ENCODE measurements at regions not wholly inside any gene's neighbourhood (a gene's known extent, or its start where the extent isn't known, plus 50 kb on each side); places are given as distances from the start of the nearest gene placed in this dataset.

DNA sequence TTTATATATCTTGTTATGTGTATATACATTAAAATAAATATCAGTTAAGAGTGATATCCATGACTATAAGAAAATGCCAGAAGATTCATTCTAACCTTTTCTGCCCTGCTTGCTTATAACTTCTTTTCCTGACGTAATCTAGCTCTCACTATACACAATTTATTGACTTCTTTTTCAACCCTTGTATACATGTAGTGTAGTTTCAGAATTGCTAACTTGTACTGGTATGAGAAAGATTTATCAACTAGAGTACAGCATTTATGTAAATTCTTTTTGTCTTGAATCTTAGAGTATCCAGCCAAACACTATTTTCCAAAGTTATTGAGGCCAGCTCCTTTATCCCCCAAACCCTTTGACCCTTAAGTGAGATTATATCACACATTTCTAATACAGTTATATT, 798.0 kb upstream of the RAB6C start:
- H3K4me3 ChIP-seq (ENCODE audit: low read depth, low read length), result no peak overlapping the region
- H3K4me2 ChIP-seq (ENCODE audit: low read length), result no peak overlapping the region
- H2AFZ ChIP-seq, result no peak overlapping the region
- no peak overlapping the region for H3K27ac ChIP-seq
- no peaks in the 10 kb centered on the region for H3K36me3 ChIP-seq (ENCODE audit: control insufficient read depth, insufficient read depth, low read length)
- H3K4me1 ChIP-seq, result no peaks in the 10 kb centered on the region
- no peaks in the 10 kb centered on the region for H3K79me2 ChIP-seq
- no peak overlapping the region for H3K9ac ChIP-seq
- H3K9me3 ChIP-seq (ENCODE audit: control insufficient read depth, low read length), result no peaks in the 10 kb centered on the region
- no peaks in the 10 kb centered on the region for H3K27me3 ChIP-seq (ENCODE audit: control insufficient read depth, insufficient read depth, low read length)
- TF ChIP-seq, protein P1, sequence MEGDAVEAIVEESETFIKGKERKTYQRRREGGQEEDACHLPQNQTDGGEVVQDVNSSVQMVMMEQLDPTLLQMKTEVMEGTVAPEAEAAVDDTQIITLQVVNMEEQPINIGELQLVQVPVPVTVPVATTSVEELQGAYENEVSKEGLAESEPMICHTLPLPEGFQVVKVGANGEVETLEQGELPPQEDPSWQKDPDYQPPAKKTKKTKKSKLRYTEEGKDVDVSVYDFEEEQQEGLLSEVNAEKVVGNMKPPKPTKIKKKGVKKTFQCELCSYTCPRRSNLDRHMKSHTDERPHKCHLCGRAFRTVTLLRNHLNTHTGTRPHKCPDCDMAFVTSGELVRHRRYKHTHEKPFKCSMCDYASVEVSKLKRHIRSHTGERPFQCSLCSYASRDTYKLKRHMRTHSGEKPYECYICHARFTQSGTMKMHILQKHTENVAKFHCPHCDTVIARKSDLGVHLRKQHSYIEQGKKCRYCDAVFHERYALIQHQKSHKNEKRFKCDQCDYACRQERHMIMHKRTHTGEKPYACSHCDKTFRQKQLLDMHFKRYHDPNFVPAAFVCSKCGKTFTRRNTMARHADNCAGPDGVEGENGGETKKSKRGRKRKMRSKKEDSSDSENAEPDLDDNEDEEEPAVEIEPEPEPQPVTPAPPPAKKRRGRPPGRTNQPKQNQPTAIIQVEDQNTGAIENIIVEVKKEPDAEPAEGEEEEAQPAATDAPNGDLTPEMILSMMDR (IDR thresholded peaks at IDR 0.05), result no peak

DNA sequence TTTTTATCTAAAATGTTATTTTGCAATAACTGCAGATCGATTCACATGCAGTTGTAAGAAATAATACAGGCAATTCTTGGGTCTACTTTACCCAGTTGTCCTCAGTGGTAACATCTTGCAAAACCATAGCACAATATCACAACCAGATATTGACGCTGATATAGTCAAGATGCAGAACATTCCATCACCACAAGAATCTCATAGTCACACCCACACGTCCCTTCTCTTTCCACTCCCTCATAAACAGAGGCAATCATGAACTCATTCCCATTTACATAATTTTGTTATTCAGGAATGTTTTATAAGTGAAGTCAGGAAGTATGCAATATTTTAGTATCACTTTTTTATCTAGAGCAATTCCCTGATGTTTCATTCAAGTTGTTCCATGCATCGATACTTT, 797.5 kb upstream of the RAB6C start:
- TF ChIP-seq, protein P1 (IDR thresholded peaks at IDR 0.05), result no peak
- H3K9me3 ChIP-seq (ENCODE audit: control insufficient read depth, low read length), result no peaks in the 10 kb centered on the region
- H3K79me2 ChIP-seq, result no peaks in the 10 kb centered on the region
- no peak overlapping the region for H3K9ac ChIP-seq
- no peaks in the 10 kb centered on the region for H3K36me3 ChIP-seq (ENCODE audit: control insufficient read depth, insufficient read depth, low read length)
- no peak overlapping the region for H2AFZ ChIP-seq
- H3K4me1 ChIP-seq, result no peaks in the 10 kb centered on the region
- H3K4me2 ChIP-seq (ENCODE audit: low read length), result no peak overlapping the region
- H3K27me3 ChIP-seq (ENCODE audit: control insufficient read depth, insufficient read depth, low read length), result no peaks in the 10 kb centered on the region
- no peak overlapping the region for H3K27ac ChIP-seq
- no peak overlapping the region for H3K4me3 ChIP-seq (ENCODE audit: low read depth, low read length)

DNA sequence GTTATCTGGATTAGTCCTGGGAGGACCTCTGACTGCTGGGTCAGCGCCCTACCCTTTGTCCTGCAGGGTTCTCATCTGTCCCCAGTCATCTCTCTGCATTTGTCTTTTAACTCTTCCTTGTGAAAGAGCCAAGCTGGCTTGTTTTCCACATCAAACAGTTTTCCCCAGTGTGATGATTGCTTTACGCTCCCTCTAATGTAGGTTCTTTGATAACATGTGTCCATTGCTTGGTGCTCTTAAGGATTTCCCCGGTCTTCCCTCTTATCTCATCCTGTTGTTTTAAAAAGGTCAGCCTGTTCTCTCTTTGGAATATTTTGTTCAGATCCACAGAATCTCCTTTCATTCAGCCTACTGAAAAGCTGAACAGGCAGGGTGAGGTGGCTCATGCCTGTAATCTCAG, 792.1 kb upstream of the RAB6C start:
- no peak overlapping the region for H3K9ac ChIP-seq
- TF ChIP-seq, protein P1 (IDR thresholded peaks at IDR 0.05), result no peak
- H3K4me3 ChIP-seq (ENCODE audit: low read depth, low read length), result no peak overlapping the region
- H3K27me3 ChIP-seq (ENCODE audit: control insufficient read depth, insufficient read depth, low read length), result no peaks in the 10 kb centered on the region
- no peak overlapping the region for H2AFZ ChIP-seq
- H3K79me2 ChIP-seq, result no peaks in the 10 kb centered on the region
- H3K4me2 ChIP-seq (ENCODE audit: low read length), result no peak overlapping the region
- no peaks in the 10 kb centered on the region for H3K36me3 ChIP-seq (ENCODE audit: control insufficient read depth, insufficient read depth, low read length)
- no peaks in the 10 kb centered on the region for H3K4me1 ChIP-seq
- H3K9me3 ChIP-seq (ENCODE audit: control insufficient read depth, low read length), result no peaks in the 10 kb centered on the region
- H3K27ac ChIP-seq, result no peak overlapping the region

DNA sequence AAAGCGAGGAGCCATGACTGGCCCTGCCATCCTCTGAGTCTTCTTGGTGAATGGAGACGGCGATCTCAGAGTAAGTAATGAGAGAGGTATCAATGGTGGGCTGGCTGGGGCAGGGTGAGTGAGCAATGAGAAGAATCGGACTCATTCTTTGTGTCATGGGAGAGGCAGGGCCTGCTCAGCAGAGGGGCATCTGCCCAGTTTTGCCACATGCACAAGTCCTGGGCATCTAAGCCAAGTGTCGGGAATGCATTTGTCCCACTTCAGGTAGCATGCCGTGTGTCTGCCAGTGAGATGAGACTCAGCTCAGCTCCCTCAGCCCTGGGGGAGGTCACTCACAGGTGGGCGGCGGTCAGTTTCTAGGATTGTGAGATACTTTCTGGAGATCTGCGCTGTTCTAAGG, 791.0 kb upstream of the RAB6C start:
- TF ChIP-seq, protein P1 (IDR thresholded peaks at IDR 0.05), result no peak

DNA sequence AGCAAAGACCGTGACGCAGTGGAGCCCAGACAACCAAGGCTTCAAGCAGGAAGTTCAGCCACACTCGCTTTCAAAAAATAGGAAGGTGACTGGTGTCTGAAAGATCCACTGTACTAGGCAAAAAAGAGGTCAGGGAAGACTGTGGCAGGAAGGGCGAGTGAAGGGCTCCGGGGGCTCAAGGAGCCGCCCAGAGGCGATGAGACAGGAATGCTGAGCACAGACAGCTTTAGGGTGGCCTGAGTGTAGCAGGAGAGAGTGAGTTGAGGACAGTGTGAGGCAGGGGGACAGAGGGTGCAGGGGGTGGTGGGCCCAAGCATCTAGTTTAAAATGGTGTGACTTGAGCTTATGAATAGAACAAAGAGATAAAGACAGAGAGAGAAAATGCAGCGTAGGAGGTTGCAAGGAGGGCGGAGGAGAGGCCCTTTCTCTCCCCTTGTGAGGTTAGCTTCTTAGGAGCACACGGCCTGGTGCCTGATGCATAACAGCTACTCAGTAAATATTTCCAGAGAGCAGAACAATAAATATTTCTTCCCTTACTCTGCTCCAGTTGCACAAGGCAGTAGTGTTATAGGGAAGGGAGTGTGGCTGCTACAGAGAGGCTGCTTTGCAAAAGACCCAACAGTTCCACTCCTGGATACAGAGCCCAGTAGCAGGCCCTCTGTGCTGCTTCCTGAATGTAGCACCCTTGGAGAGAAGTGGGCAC, 789.7 kb upstream of the RAB6C start:
- Histone ChIP-seq H3K9ac (no peak overlapping the region), H3K36me3 (ENCODE audit: control insufficient read depth, insufficient read depth, low read length) (no peaks in the 10 kb centered on the region), H3K27me3 (ENCODE audit: control insufficient read depth, insufficient read depth, low read length) (no peaks in the 10 kb centered on the region), H3K9me3 (ENCODE audit: control insufficient read depth, low read length) (no peaks in the 10 kb centered on the region), H3K4me2 (ENCODE audit: low read length) (no peak overlapping the region), H2AFZ (no peak overlapping the region), H3K4me1 (no peaks in the 10 kb centered on the region), H3K79me2 (no peaks in the 10 kb centered on the region), H3K27ac (no peak overlapping the region), H3K4me3 (ENCODE audit: low read depth, low read length) (no peak overlapping the region)
- TF ChIP-seq, protein P1 (IDR thresholded peaks at IDR 0.05), result no peak

More for the DNA sequence above, 791.0 kb upstream of the RAB6C start:
- no peak overlapping the region for H3K27ac ChIP-seq
- no peak overlapping the region for H3K4me3 ChIP-seq (ENCODE audit: low read depth, low read length)
- H2AFZ ChIP-seq, result no peak overlapping the region
- no peak overlapping the region for H3K4me2 ChIP-seq (ENCODE audit: low read length)
- H3K27me3 ChIP-seq (ENCODE audit: control insufficient read depth, insufficient read depth, low read length), result no peaks in the 10 kb centered on the region
- no peak overlapping the region for H3K9ac ChIP-seq
- no peaks in the 10 kb centered on the region for H3K4me1 ChIP-seq
- no peaks in the 10 kb centered on the region for H3K36me3 ChIP-seq (ENCODE audit: control insufficient read depth, insufficient read depth, low read length)
- H3K79me2 ChIP-seq, result no peaks in the 10 kb centered on the region
- no peaks in the 10 kb centered on the region for H3K9me3 ChIP-seq (ENCODE audit: control insufficient read depth, low read length)

All from parathyroid adenoma (tissue), 2 donors.